GM18507 (cell line): ENCODE measurements at regions not wholly inside any gene's neighbourhood (a gene's known extent, or its start where the extent isn't known, plus 50 kb on each side); places are given as distances from the start of the nearest gene placed in this dataset.
A peak's percentile ranks its signal among the peaks of the same experiment; 100 is the strongest.

ENCODE experiments used
- DNase-seq: peaks from one replicate; pipeline ENCODE4 v3.0.0; 2011; ENCODE audit warnings: low read depth; ENCODE audit not compliant: insufficient read length; ENCODE audit errors: extremely low spot score
- FAIRE-seq: peaks from 2 replicates; lab custom pipeline; 2011; peaks lifted over from hg19 to GRCh38; lab: Jason Lieb, UNC

DNA sequence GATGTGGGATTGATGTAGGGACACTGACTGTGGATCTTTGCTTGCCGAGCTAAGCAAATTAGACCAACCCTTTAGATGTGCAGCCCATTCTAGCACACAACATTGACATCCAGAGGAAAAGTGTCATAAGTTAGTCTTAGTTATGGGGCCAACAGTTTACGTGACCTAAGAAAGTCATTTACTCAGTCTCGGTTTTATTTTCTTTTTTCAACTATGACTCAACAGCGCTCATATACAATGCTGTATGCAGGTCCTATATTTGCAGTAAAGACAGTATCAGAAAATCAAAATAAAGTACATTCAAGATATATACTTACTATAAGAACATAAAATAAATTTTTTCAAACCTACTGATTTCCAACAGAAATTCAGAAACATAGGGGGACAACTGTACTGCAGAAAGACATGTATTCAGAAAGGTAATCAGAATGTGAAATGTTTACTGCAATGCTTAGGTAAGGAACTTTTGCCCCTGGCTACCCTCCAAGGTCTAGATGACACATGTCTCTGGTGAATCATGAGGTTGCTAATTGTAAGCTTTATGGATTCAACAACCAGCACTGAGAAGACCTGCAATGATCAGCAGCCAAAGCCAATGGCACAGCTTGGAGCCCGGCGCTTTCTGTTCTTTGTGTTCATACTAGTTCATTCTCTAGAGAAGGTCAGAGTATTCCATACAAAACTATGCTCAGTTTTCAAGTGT lies 317.5 kb upstream of the CNTN6 start:
- FAIRE-seq = no peak
- DNase-seq = no peak

DNA sequence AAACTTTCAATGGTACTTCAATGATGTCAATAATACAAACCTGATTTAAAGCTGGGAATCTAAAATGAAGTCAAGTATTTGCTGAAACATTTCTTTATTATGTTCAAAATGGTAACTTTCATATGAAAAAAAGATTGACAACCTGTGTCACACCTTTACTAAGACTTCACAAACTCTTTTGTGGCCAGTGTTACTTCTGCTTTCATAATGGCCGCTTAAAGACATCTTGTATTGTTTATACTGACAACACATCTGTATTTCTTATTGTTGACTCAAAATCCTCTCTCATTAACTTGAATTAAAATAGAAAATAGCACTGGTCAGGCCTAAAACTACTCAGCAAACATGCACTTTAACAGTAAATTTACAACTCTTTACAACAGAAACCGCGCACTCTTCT lies 312.3 kb upstream of the CNTN6 start:
- DNase-seq = no peak

DNA sequence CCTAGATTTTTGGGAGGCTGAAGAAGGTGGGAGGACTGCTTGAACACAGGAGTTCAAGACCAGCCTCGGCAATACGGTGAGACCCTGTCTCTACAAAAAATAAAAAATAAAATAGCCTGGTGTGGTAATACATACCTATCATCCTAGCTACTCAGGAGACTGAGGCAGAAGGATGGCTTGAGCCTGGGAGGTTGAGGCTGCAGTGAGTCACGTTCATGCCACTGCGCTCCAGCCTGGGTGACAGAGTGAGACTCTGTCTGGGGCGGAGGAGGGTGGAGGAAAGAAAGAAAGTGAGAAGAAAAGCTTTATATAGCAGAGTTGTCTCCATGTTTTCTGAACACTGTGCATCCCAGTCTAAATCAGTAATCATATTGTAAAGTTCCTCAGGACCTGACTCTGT lies 301.4 kb upstream of the CNTN6 start:
- no peak for FAIRE-seq
- DNase-seq = no peak

More for the DNA sequence above, 312.3 kb upstream of the CNTN6 start:
- FAIRE-seq = no peak

DNA sequence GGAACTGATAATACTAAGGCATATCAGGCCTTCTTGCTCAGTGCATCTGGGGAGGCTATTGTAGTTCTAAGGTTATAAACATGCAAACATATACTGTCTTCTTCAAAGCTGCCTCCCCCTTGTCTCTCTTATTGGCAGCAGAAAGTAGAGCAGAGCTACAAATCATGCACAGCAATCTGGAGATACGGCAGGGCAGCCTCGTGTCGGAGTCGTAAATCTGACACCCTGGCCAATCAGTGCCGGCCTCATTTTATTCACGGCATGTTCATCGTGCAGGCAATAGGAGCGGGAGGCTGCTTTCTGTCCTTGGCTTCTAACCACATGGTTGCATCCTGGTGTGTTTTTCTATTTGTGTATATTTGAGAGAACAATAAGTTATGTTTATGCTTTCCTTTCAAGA lies 300.2 kb upstream of the CNTN6 start:
- FAIRE-seq = no peak
- DNase-seq = no peak

DNA sequence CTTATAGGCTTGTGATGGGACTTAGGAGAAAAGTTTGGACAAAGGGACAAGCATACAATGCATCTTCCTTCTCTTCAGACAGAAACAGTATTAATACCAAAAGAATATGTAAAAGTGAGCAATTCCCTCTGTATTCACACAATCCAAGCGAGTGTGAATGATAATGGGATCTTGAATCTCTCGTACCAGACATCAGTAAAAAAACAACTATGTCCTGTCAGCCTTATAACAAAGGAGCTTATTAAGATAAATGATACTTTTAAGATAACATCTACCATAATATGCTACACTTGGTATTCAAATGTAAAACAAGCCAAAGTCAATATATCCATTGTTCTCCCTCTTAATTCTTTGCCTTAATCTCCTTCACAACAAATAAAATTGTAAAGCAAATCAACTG lies 288.6 kb upstream of the CNTN6 start:
- FAIRE-seq (no peak), DNase-seq (no peak)

DNA sequence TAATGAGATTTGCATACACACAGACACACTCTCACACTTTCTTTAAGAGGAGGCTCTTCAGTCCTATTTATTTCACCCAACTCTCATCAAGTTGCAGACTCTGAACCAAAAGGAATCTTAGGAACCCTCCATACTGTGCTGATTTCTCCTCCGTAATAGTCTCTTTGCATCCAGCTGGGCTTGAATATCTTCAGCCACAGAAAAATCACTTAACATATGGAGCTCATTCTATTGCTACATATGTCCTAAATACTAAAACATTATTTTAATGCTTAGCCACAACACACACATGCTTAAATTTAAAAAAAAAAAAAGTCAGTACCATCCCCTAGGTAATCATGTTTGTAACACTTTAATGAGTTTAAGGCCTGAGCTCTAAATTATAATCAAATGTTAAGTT lies 287.5 kb upstream of the CNTN6 start:
- no peak for DNase-seq
- FAIRE-seq = no peak

DNA sequence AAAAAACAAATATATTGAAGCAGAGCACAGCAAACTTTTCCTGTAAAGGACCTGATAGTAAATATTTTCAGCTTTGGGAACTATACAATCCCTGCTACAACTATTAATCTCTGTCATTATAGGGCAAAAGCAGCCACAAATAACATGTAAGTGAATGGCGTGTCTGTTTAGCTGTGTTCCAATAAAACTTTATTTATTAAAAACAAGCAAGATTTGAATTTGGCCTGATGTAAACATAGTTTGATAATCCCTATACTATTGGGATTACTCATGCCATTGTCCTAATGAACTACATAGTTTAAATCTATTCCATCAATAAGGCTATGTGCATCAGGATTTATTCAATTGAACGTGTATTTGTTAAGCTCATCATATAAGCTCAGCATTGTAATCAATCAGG lies 286.8 kb upstream of the CNTN6 start:
- no peak for DNase-seq
- no peak for FAIRE-seq

DNA sequence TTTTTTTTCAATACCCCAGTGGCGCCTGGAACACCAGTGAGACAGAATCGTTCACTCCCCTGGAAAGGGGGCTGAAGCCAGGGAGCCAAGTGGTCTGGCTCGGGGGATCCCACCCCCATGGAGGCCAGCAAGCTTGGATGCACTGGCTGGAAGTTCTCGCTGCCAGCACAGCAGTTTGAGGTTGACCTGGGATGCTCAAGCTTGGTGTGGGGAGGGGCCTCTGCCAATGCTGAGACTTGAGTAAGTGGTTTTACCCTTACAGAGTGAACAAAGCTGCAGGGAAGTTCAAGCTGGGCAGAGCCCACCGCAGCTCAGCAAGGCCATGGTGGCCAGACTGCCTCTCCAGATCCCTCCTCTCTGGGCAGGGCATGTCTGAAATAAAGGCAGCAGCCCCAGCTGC lies 276.2 kb upstream of the CNTN6 start:
- no peak for DNase-seq
- FAIRE-seq = no peak

DNA sequence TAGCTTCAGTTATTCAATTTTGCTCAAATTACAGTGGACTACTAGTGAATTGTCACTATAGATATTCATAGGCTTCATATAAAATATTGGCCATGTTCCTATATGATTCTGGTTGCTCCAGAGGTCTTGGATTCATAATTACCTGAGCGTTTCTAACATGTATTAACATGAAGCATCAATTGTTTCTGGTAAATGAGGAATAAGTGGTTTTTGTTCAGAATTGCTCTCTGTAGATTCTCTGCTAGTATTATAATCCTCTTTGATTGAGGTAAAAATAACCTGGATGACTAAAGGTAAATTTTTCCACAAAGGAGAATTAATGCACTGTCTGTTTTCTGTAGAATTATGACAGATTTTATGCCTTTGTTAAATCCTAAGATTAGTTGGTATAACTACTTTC lies 258.1 kb upstream of the CNTN6 start:
- no peak for FAIRE-seq
- no peak for DNase-seq

DNA sequence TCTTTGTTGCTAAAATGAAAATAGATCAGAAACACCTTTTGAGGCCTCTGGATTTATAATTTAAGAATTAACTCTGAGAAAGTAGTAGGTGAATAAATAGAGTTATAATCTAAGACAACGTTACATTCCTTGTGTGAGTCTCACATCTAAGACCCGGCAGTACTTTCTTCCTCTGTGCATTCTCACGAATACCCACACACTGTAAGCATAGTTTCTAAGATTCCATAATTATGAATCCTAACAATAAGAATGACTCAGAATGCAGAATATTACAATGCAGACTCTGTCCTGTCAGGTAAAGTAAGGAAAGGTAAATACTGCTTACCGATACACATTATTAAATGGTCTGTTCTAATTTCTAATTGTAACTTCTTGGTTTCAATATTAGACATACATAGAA lies 257.7 kb upstream of the CNTN6 start:
- FAIRE-seq (no peak), DNase-seq (no peak)

DNA sequence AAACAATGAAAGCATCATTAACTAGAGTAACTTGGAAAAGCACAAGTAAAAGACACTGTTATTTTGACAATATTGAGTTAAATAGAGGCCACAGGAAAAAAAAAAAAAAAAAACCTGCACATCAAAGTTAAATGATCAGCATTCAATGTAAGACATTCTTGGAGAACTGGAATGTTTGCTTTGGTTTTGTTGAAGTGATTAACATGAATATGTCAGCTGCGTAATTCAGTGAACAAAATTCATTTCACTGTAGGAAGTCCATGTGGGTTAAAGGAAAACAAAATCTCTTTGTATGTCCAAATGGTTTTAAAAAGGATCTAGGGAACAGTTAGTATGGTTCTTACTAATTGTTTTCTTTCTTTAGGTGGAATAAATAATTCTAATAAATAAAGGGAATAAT lies 252.8 kb upstream of the CNTN6 start:
- DNase-seq (no peak), FAIRE-seq (no peak)

DNA sequence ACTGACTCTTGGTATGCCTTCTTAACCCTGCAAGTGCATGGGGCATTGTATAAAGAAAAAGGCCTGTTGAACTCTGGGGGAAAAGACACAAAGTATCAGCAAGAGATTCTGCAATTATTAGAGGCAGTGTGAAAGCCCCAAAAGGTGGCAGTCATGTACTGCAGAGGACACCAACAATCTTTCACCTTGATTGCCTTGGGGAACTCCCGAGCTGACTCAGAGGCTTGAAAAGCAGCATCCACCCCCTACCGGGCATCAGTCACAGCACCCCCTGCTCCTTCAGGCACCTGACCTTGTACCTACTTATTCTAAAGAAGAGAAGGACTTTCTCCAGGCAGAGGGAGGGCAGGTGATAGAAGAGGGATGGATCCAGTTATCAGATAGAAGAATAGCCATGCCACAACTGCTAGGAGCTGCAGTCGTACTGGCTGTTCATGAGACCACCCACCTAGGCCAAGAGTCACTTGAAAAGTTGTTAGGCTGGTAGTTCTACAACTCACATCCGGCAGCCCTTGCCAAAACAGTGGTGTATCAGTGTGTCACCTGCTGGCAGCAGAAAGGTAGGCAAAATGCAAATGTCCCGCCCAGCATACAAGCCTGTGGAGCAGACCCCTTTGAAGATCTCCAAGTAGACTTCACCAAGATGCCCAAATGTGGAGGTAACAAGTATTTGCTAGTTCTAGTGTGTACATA lies 241.6 kb upstream of the CNTN6 start:
- FAIRE-seq = no peak
- DNase-seq = no peak

DNA sequence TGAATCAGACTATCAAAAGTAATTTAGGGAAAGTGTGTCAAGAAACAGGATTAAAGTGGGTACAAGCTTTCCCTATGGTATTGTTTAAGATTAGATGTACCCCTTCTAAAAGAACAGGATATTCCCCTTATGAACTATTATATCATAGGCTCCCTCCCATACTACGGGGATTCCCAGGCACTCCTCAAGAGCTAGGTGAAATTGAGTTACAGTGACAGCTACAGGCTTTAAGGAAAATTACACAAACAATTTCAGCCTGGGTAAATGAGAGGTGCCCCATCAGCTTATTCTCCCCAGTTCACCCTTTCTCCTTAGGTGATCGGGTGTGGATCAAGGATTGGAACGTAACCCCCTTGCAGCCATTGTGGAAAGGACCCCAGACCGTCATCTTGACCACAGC lies 240.8 kb upstream of the CNTN6 start:
- no peak for DNase-seq
- FAIRE-seq = no peak

DNA sequence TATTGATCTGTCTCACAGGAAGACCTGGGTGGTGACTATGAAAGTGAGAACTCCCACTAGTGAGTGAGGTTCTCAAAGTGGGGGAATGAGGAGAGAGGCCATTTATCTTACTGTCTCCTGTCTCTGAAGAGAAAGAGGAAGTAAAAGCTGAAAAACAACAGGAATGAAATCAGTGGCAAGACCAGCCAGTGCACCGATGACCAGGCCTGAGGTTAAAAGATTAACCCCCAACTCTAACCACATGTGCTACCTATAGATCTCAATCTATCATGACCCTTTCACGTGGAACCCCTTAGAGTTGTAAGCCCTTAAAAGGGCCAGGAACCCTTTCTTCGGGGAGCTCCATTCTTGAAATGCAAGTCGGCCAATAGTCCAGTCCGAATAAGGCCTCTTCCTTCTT lies 239.3 kb upstream of the CNTN6 start:
- FAIRE-seq = peak; percentile 36
- DNase-seq = no peak

DNA sequence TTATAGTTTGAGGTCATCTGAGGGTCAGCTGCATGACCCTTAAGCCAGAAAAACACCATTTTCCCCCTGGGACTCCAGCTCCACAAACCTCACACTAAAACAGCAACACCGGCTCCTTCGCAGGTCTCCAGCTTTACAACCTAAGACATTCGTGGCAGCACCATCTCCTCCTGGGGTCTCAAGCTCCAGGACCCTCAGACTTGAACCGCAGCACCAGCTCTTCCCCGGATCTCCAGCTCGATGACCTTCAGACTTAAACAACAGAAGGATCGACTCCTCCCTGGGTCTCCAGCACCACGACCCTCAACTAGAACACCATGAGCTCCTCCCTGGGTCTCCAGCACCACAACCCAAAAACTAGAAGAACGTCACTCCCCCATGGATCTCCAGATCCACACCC lies 233.7 kb upstream of the CNTN6 start:
- no peak for FAIRE-seq
- no peak for DNase-seq

DNA sequence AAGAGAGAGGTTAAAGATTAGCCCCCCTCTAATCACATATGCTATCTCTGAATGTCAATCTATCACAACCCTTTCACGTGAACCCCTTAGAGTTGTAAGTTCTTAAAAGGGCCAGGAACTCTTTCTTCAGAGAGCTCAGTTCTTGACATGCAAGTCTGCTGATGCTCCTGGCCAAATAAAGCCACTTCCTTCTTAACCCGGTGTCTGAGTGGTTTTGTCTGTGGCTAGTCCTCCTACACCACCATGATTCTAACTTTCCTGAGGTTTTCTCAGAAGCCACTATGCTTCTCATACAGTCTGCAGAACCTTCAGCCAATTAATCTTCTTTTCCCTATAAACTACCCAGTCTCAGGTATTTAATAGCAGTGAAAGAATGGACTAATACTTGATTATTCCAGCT lies 231.1 kb upstream of the CNTN6 start:
- DNase-seq (no peak), FAIRE-seq (no peak)

DNA sequence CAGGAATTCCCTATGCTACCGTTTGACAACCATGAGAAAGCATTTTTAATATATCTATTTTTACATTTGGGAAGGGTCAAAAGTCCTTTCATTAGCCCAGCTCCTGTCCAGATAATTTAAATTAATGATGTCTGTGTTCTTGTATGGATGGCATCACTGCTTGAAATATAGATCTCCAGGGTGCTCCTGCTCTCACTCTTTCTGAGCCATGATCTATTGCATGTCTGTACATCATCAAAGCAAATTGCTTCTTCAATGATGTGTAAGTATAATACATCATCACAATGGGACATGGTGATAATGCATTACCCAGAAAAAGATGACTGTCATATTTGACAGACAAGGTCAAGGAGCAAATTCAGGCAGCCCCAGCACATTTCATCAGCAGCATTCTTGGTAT lies 223.6 kb upstream of the CNTN6 start:
- FAIRE-seq = no peak

DNA sequence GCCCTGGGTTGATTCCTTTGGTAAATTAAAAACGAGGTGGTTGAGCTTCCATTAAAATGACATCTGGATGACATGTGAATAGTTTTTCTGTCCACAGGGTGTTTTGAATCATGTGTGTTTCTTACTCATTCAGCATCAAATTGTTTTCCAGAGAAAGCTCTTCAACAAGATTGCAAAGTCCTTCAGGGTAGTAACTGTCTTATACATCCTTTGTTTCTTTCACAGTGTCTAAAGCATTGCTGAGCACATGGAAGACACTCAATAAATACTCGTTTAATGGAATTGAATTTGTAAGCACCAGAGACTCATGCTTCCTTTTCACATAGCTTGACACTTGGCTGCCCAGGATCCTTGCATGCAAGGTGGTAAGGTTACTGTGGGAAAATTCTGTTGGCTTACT lies 223.1 kb upstream of the CNTN6 start:
- no peak for DNase-seq
- no peak for FAIRE-seq

More for the DNA sequence above, 223.6 kb upstream of the CNTN6 start:
- DNase-seq = no peak

DNA sequence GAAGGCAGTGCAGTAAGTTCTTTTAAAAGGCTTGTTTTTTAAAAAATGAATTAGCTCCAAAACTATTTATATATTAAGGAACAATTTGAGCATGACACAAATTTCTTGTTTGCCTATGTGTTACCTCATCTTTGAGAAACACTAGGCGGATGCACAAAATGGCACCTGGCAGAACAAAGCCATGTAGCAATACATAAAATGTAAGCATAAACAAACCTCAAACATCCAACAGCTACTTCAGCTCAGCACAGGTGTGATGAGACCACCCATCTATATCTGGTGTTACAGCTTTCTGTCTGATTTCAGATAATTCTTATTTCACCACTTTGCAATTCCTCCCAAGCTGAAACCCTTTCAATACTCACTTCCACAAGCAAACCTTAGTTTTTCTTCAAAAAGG lies 221.2 kb upstream of the CNTN6 start:
- FAIRE-seq = no peak

DNA sequence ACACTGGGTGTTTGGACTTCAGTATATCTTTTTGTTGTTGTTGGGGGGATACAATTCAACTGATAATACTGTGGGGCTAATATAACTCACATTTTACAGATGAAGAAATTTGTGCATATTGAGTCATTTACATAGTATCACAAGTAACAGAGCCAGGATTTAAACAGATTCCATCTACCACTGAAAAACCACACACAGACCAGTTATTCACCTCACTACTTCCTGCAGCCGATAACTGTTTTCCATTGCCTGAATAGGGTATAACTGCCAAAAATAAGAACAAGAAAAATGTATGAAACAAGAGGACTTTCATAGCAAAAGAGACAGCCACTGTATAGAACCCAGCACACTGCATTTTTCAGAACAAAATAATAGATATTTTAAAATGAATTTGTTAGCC lies 215.8 kb upstream of the CNTN6 start:
- DNase-seq (no peak), FAIRE-seq (no peak)

More for the DNA sequence above, 221.2 kb upstream of the CNTN6 start:
- no peak for DNase-seq

DNA sequence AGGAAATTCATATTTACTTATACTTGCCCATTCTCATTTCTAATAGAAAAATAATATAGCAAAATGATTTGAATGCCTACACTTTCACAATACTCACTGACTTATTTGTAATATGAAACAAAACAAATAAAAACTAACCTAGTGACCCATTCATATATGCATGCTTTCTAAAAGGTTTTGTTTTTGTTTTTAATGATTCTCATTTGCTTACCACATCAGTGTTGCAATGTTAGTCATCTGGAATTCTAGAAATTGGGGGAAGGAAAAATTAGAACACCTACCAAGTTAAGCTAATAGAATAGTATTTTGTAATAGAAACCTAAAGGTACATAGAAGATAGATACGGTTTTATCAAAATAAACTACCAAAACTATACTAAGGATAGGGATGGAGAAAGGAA lies 214.1 kb upstream of the CNTN6 start:
- DNase-seq = no peak
- no peak for FAIRE-seq
